VCaP (cell line): ENCODE measurements at regions not wholly inside any gene's neighbourhood (a gene's known extent, or its start where the extent isn't known, plus 50 kb on each side); places are given as distances from the start of the nearest gene placed in this dataset.
A peak's percentile ranks its signal among the peaks of the same experiment; 100 is the strongest.

Source experiments
- H3K27ac ChIP-seq: fragments of 450-650 bp; 2 replicates; pipeline ENCODE4 v1.5.1; 2017
- TF ChIP-seq, protein P1 (sequence below): fragments of 450-650 bp; conservative IDR thresholded peaks from 2 replicates; pipeline ENCODE4 v1.5.1; 2017; ENCODE audit warnings: mild to moderate bottlenecking, moderate library complexity

DNA sequence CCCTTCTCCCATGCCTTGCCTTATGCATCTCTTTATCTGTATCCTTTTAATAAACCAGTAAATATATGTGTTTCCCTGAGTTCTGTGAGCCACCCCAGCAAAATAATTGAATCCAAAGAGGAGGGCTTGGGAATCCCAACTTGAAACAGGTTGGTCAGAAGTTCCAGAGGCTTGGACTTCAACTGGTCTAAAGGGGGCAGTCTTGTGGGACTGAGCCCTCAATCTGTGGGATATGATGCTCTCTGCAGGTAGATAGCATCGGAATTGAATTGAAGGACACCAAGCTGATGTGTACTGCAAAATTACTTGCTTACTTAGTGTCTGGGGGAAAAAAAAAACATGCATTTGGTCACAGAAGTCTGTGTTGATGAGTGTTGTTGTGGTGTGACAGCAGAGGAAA, 1033.5 kb upstream of the TMEFF2 start:
- TF ChIP-seq, protein P1, sequence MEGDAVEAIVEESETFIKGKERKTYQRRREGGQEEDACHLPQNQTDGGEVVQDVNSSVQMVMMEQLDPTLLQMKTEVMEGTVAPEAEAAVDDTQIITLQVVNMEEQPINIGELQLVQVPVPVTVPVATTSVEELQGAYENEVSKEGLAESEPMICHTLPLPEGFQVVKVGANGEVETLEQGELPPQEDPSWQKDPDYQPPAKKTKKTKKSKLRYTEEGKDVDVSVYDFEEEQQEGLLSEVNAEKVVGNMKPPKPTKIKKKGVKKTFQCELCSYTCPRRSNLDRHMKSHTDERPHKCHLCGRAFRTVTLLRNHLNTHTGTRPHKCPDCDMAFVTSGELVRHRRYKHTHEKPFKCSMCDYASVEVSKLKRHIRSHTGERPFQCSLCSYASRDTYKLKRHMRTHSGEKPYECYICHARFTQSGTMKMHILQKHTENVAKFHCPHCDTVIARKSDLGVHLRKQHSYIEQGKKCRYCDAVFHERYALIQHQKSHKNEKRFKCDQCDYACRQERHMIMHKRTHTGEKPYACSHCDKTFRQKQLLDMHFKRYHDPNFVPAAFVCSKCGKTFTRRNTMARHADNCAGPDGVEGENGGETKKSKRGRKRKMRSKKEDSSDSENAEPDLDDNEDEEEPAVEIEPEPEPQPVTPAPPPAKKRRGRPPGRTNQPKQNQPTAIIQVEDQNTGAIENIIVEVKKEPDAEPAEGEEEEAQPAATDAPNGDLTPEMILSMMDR = no peak
- H3K27ac ChIP-seq = no peak overlapping the region

DNA sequence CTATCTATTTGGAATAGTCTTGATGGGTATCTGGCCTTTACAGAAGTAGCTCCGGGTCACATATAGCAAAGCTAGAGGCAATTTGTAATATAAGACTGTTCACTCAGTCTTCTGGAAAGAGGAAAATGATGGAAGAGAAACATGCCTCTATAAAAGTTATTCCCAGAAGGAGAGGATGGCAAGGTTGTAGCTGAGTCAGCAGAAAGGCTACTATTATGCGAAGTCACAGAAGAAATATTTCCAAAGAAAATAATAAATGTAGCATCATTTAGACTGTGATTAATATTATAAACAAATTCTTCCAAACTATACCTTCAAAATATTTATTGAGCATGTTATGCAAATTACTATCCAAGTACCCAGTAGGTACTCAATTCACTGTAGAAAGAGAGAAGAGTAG, 1027.7 kb upstream of the TMEFF2 start:
- no peak overlapping the region for H3K27ac ChIP-seq
- TF ChIP-seq, protein P1 = no peak

DNA sequence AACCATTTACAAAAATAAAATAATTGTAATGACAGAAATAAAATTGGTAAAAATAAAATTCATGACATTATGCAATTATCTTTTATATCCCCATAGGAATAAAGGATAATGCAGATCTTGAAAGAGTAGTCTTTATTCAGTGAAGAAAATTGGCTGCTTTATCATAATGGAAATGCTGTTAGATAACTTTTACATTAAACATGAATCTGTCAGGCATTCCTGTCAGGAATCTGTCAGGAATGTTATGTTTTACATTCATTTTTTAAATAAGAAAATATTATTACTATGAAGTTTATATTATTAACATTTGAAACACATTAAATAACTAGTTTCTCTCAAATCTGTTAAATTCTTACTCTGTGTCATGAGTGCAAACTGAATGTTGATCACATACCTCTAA, 1024.7 kb upstream of the TMEFF2 start:
- TF ChIP-seq, protein P1 = no peak
- H3K27ac ChIP-seq = no peak overlapping the region

DNA sequence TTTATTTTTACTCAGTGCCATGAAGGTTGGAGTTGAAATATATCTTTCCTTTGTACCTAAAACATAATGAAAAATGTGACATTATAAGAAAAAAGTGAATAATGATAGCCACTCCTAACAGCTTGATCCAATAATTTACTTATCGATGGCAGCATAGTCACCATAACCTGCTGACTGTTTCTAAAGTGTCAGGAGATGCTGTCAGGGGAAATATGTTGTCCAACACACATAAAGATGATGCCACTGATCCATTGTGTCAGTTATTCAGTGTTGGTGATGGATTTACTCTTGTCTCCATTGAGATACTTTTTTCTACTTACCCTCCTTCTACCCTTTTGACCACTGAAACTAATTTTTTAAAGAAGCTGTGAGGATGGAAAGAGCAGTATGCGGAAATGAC, 1006.9 kb upstream of the TMEFF2 start:
- no peak overlapping the region for H3K27ac ChIP-seq
- TF ChIP-seq, protein P1 = no peak

DNA sequence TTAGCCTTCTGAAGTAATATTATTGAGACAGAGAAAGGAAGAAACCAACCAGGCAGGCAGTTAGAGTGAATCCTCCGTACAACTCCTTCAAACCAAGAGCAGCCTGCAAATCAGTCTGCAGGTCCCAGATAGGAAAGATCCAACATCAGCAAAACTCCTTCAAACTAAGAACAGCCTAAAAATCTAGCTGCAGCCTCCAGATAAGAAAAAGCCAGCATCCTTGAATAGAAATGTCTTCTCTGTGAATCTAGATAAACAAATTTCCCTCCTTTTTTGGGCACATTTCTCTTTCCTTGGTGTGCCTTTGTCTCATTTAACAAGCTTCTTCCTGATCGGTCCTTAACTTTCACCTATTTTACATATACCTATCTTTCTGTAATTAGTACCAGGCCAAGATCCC, 1004.6 kb upstream of the TMEFF2 start:
- no peak overlapping the region for H3K27ac ChIP-seq
- TF ChIP-seq, protein P1 = no peak

DNA sequence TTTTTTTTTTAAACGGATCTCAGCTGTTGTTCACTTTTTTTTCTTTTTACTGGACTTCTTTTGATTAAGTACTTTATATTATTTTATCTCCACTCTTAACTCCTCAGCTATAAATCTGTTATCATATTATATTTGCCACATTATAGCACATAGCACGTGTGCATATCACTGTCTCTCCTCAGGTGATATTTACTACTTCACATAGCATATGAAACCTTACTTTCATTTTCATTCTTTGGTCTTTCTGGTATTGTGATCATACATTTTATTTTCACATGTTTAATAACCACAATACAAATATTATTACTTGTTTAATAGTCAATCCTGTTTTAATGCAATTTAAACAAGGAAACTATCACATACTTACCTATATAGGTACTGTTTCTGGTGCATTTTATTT, 993.1 kb upstream of the TMEFF2 start:
- no peak overlapping the region for H3K27ac ChIP-seq
- TF ChIP-seq, protein P1 = no peak

DNA sequence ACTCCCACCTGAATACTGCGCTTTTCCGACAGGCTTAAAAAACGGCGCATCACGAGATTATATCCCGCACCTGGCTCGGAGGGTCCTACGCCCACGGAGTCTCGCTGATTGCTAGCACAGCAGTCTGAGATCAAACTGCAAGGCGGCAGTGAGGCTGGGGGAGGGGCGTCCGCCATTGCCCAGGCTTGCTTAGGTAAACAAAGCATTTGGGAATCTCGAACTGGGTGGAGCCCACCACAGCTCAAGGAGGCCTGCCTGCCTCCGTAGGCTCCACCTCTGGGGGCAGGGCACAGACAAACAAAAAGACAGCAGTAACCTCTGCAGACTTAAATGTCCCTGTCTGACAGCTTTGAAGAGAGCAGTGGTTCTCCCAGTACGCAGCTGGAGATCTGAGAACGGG, 976.2 kb upstream of the TMEFF2 start:
- peak overlapping the region; percentile 80 for H3K27ac ChIP-seq

DNA sequence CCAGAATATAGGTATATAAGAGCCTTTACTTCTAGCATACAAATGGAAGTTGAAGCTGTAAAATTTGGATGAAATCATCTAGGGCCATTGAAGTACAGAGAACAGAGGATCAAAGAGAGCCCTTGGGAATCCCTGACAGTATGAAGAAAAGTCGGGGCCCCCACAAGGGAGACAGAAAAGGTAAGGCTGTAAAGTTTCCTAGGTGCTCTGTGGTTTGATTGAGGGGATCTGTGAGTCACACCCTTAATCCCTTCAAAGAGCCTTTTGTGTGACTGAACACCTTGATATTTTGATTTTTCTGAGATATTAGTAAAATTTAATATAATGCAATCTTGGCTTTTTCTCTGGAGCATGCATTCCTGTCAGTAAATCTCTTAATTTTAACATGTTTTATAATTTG, 961.7 kb upstream of the TMEFF2 start:
- no peak overlapping the region for H3K27ac ChIP-seq
- TF ChIP-seq, protein P1 = no peak
